GF-D8 (cell line): ENCODE measurements at regions not wholly inside any gene's neighbourhood (a gene's known extent, or its start where the extent isn't known, plus 50 kb on each side); places are given as distances from the start of the nearest gene placed in this dataset.

ENCODE experiments used
- DNase-seq: peaks from one replicate; lab custom pipeline; 2025; lab: John Stamatoyannopoulos, UW

DNA sequence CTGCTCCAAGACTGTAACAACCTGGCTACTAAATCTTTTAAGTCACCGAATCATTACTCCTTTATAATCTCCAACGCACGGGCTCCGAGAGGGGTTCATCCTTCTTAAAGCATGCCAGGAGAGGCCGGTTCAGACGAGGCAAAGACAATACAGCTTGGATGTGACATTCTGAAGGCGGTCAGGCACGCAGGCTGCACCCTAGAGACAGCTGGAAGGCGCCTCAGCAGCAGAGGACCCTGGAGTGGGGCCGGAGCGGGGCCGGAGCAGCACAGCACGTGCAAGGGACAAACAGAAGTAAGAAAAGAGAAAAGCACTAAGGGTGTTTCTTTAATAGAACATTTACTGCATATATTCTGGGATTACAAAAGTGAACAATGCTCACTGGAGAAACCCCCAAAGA, 97.8 kb upstream of the PPP2R2D start:
- no peak for DNase-seq

- no peak for DNase-seq
Observed at GRCh38 chr10:131803860-131804425, 96.9 kb upstream of the PPP2R2D start.

DNA sequence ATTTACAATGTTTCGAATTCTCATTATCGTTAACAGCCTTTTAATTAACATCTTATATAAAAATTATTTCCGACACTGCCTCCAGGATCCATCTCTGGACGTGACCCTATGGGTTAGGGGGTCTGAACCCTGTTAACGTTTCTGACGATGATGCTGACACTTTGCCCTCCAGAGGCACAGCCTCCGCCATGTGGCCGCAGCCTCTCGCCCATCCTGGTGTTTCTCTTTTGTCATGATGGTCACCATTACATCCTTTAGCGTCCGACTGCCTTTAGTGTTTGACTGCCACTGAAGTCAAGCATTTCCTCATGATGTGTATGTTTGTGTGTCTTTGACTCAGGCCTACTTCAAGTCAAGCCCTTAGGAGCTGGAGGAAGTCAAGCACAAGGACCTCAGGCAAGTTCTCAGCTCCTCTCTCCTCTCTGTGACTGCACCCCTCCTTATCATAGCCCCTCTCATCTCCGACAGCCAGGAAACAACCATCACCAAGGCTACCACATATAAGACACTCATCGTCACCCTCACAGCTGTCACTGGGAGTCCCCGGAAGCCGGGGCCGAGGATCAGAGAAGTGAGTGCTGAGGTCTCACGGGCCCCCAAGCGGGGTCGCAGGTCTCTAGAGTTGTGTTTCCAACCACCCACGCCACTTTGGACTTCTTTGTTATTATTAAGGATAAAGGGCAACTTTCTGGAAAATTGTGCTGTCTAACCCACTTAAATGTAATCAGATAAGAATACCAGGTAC, 96.1 kb upstream of the PPP2R2D start:
- DNase-seq: no peak

DNA sequence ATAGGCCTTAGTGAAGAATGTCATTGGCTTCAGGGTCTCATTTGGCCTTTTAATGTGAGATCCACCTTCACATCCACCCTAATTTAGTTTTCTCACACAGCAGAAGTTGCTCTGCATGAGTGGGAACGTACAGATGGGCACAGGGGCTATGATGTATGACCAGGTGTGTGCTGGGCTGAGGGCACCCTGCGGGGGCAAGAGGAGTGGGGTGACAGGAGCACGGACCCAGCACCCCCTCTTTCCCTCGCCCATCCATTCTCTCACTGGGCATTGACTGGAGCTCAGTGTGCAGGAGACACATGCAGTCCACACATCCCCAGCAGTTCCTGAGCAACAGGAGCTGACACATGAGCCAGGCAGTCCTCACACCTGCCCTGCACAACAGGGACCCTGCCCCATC, 95.1 kb upstream of the PPP2R2D start:
- DNase-seq: no peak

GRCh38 chr10:131806146-131806545, 94.7 kb upstream of the PPP2R2D start:
- DNase-seq: no peak

DNA sequence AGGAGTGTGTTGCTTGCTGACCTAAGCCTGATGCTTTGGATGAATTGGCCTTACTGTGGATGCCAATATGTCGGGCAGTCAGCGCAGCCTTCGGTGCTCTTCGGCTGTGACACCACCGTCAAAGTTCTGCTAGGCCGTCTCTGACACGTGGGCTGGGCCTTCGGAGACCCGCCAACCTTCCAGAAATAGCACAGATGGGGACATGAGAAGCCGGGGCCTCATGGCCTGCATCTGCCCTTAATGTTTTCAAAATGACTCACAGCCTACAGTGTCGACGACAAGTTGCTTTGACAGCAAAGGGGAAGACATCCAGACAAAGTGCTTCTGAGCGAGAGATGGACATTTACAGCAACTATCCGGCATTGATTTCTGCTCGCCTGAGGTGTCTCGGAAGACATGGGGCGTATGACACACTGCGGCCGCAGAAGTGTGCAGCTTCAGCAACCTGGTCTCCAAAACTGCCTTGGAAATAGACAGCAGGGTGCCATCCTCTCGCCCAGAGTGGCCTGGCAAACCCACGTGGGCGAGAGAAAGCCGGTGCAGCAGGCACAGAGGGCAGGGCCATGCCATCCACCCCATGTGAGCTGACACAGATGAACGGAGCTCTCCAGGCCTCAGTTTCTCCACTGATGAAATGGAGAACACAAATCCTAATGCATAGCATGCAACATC, 94.0 kb upstream of the PPP2R2D start:
- DNase-seq: no peak

DNA sequence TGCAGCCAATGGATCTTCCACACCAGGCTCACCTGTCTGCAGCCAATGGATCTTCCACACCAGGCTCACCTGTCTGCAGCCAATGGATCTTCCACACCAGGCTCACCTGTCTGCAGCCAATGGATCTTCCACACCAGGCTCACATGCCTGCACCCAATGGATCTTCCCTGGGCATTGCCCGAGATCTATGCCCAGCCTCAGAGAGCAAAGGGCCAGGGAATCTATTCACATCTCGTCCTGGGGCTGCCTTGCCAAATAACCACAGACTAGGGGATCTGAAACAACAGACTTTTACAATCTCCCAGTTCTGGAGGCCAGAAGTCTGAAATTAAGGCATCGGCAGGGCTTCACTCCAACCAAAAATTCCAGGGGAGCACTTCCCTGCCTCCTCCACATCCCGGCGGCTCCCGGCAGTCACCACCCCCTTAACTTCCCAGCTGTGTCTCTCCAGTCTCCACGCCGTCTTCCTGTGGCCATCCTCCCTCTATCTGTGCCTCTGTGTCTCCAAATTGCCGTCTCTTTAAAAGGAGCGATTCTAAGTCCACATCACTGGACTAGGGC, 92.4 kb upstream of the PPP2R2D start:
- DNase-seq: no peak

DNA sequence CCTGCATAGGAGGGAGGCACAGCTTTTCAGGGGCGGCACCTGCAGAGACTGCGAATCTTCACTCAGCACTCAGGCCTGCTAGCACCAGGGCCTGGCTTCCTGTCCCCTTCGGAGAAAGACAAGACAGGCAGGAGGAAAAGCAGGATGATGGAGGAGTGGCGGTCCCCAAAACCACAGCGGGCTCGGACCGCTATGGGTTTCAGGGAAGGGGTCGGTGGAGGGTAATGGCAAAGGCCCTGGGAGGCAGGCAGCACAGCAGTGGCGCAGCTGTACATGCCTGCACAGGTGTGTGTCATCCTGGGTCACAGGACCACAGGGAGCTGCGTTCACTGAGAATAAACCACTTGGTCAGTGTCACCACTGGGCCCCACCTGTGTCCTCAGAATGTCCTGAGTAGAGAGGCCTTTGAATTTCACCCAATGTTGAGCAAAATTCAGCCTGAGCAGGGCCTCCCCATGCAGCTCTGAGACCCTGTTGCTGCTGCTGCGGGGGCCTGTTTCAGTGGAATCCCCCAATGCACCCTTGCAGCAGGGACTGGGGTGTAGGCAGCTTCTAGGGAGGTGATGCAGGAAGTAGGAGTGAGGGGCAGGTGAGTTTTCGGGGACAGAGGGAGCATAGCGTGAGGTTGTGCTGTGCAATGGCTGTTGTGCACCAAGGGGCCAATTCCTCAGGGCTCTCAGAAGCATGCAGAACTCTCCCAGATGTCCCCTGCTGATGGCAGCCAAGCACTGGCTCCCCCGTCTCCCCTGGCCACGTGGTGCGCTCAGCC, 90.6 kb upstream of the PPP2R2D start:
- DNase-seq: no peak

GRCh38 chr10:131810805-131811629, 89.8 kb upstream of the PPP2R2D start:
- no peak for DNase-seq

DNA sequence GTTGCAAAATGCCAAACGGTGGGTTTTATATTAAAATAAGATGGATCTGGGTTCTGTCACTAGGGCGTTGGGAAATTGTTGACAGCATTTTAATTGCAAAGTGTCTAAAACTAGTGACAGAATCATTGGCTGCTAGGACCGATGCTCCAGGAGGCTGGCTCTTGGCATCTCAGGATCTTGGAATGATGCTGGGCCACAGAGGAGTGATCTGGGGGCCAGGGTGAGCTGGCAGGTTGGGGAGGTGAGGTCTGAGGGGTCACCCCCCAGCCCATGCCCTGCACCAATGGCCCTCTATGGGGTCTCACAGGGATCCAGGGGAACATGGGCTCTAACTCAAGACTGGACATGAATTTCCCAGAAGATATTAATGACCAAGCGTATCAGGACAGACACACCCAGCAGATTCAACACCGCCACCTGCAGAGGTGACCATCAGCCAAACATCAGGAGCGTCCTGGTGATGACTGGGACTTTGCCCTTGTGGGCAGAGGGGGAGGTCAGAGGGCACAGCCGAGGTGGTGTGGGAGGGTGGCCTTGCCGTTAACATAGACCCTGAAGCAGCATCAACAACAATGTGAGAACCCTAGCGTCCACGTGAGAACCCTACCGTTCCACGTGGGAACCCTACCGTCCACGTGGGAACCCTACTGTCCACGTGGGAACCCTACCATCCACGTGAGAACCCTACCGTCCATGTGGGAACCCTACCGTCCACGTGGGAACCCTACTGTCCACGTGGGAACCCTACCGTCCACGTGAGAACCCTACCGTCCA, 89.0 kb upstream of the PPP2R2D start:
- DNase-seq: no peak

DNA sequence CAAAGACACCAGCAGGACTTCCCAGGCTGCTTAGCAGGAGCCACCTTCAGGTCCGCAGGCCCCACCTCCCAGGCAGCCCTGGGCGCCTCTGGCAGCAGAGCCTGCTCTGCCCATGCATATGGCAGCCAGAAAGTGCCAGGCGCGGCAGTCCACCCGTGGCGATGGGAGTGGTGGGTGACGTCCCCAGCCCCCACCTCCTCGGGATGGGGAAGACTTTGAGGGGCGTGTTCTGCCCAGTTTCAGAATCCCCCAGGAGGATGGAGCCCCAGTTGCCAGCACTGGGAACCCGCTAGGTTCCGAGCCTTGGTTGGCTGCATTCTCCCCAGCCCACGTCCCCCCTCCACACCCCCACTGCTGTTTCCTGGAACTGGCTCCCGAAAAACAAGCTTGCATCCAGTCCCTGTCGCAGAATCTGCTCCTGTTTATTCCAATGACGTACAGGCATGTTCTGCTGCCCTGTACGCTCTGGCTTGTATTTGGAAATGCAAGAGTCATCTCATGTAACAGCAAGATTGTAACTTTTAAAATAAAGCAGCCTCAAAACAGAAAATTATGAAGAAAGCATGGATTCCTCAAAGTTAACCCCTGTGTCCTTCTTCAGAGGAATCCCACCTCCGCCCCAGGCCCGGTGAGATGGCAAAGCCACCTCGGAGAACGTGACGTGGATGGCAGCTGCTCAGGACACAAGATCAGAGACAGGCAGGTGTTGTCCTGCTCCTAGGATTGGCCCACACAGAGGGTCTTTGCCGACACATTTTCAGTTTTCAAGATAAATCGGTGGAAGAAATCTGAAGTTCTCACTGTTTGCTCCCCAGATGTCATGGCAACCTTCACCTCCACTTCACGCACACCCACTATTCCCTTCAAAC, 87.8 kb upstream of the PPP2R2D start:
- DNase-seq: no peak

DNA sequence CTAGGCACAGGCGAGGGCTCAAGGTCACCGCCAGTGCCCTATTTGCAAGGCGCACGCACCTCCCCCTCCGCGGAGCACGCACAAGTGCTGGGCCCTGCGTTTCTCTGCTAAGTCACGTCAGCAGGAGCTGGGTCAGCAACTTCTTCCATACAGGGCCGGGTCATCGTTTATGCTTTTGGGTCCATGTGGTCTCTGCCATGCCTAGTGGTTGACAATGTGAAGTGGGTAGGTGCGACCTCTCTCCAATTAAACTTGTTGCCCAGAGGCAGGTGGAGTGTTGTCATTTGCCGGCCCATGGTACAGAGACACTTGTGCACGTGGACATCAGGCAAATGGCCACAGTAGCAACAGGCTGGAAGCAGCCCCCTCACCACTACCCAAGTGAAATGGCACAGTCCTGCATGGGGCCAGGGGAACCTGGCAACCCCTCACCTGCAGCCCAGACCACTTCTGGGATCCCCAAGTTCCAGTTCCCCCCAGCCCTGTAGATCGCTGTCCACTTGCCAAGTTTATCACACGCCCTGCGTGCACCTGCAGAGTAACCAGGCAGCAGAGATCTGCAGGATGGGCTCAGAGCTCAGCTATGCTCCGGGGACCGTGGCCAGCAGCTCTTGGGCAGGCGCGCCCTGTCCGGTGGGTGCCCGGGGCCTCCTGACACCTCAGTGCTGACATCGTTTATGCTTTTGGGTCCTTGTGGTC, 86.1 kb upstream of the PPP2R2D start:
- DNase-seq: no peak

DNA sequence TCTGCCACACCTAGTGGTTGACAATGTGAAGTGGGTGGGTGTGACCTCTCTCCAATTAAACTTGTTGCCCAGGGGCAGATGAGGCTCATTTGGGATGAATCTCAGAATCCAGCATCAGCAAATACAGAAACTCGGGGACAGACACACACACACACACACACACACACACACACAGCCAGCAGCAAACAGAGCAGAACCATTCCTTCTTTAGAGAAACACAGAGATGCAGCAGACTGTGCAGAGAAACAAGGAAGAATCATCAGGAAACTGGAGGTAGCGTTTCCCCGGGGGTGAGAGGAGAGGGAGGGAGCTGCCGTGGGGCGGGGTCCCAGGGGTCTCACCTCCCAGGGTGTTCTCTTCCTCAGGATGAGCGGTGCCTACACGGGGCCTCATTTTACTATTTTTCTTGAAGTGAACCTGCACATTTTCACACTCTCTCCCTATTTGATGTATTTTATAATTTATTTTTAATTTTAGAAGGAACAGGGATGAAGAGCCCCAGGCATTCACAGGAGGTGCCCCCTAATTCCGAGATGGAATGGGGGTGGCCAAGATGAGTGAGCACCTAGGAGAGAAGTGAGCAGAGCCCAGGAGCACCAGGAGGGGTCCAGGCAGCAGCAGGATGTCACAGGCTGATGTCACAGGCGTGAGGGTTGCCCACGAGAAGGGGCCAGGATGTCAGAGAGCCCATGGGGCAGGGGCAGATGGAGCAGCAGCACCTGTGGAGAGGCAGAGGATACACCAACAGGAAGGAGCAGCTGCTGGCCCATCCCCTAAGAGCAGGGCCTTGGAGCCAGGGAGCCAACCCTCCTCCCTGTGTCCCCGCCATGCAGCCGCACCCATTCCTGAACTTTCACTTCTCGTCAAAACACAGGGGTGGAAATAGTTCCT, 85.3 kb upstream of the PPP2R2D start:
- DNase-seq: no peak

DNA sequence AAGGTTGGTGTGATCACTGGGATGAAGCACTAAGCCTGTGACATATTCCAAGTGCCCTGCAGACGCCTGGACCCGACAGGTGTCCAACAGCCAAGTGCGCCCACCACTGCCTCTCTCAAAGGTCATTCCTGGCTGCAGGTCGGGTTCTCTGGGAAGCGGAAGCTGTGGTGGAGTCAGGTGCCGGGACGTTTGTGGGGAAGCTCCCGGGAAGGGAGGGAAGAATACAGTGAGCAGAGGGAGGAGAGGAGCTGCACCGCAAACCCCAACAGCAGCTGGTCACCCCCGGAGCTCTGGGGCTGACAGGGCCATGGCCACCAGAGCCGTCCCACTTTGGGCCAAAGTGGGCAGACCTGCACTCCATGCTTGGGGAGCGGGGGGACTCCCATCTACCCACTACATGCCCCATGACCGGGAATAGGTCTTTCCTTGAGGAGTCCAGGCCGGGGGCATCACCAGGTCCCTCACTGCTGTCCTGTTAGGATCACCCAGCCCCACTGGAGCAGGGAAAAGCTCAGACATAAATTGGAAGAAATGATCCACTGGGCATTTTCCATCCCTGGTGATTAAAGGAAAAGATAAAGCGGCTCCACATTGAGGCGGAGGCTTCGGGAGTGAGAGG, 84.5 kb upstream of the PPP2R2D start:
- DNase-seq: no peak

DNA sequence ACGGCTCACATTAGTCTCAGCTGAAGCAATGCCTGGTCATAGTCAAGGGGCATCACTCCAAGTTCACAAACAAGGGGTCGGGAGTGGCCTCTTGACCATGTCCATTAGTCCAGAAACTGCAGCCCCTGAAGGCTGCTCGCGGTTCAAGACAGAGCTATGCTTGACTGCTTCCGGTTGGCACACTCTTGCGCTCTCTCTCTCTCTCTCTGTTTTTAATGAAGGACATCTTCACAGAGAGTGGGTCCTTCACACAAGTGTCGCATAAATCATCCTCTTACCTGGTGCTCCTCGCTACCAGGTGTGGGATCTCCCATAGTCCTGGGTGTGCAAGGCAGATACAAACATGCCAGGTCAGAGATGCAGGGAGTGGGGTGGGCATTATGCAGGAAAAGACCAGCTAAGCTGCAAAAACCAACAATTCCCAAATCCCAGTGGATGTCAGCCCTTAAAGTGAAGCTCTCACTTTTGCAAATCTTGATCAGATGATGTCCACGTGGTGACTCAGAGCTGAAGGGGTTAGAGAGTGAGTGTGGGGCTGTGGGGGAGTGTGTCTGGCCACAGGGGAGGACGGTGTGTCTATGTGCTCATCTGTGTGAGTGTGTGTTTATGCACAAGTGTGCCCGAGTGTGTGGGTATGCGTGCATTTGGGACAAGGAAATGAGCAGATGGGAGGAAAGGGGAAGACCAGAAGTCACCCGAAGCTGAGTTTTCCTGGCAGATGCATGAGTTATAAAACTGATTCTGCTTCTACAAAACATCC, 83.7 kb upstream of the PPP2R2D start:
- DNase-seq: no peak

- no peak for DNase-seq
Observed at GRCh38 chr10:131817866-131818509, 82.8 kb upstream of the PPP2R2D start.
